T-cell (primary cell): ENCODE measurements at regions not wholly inside any gene's neighbourhood (a gene's known extent, or its start where the extent isn't known, plus 50 kb on each side); places are given as distances from the start of the nearest gene placed in this dataset.

Experiments
- ATAC-seq, 4 experiments: fragments of 200-7000 bp in 3 of 4; fragments of 150-1000 bp in 1 of 4; cut with Tn5 transposase; replicated peaks in 1 of 4; 1 replicate in 3 of 4; 2 replicates in 1 of 4; pipeline ENCODE4 v1.10.0; 2021; ENCODE audit warnings: moderate library complexity in 3 of 4, mild to moderate bottlenecking in 2 of 4, moderate number of reproducible peaks in 1 of 4
- CTCF ChIA-PET, 2 donors: fragments of 300-600 bp; sonication (Branson Sonifier 250); formaldehyde crosslinking; loops; one replicate each; lab custom pipeline; 2022; ENCODE audit warnings: antibody characterized with exemption in 2 of 2; lab: Charles Lee
- POLR2A ChIA-PET, 2 donors: fragments of 300-600 bp; sonication (Branson Sonifier 250); formaldehyde crosslinking; loops; one replicate each; lab custom pipeline; 2022; ENCODE audit warnings: antibody characterized with exemption in 2 of 2; lab: Charles Lee
- DNase-seq, 35 experiments: peaks; one replicate each; pipeline versions ENCODE4 v3.0.0 to v3.0.0-alpha.2; 2013 to 2023
- H3K27ac ChIP-seq: one replicate; pipeline ENCODE4 v1.5.1; 2013; ENCODE audit warnings: low read length
- H3K27me3 ChIP-seq, 2 experiments: replicated peaks in 1 of 2; 1 replicate in 1 of 2; 2 replicates in 1 of 2; pipeline versions ENCODE4 v1.6.1 to v1.7.0; 2013; ENCODE audit warnings: low read length in 1 of 2, mixed read lengths in 1 of 2; ENCODE audit not compliant: control insufficient read depth in 2 of 2, insufficient read depth in 2 of 2; ENCODE audit errors: extremely low read depth in 1 of 2
- H3K36me3 ChIP-seq, 2 donors: 1 replicate in 1 of 2; 2 replicates in 1 of 2; pipeline versions ENCODE4 v1.6.1 to v1.7.0; 2013; ENCODE audit warnings: low read length in 1 of 2; ENCODE audit not compliant: control insufficient read depth in 2 of 2, insufficient read depth in 1 of 2; ENCODE audit errors: extremely low read depth in 1 of 2
- H3K4me1 ChIP-seq, 2 experiments: 1 replicate in 1 of 2; 2 replicates in 1 of 2; pipeline versions ENCODE4 v1.6.1 to v1.7.0; 2013; ENCODE audit warnings: low read length in 2 of 2, mixed read lengths in 1 of 2; ENCODE audit not compliant: insufficient read depth in 2 of 2, control insufficient read depth in 1 of 2; ENCODE audit errors: extremely low read depth in 1 of 2
- H3K4me3 ChIP-seq, 2 donors: 1 replicate in 1 of 2; 2 replicates in 1 of 2; pipeline versions ENCODE4 v1.5.1 to v1.7.0; 2013; ENCODE audit warnings: mild to moderate bottlenecking in 2 of 2, low read length in 1 of 2, moderate library complexity in 1 of 2; ENCODE audit not compliant: control insufficient read depth in 1 of 2; ENCODE audit errors: extremely low read depth in 1 of 2
- H3K9me3 ChIP-seq: 2 replicates; pipeline ENCODE4 v1.7.0; 2013
- H3K27ac Mint-ChIP-seq, 2 donors: one replicate each; pipeline ENCODE4 v1.8.0; 2020 to 2021; ENCODE audit warnings: mild to moderate bottlenecking in 2 of 2, mixed read lengths in 2 of 2
- H3K27me3 Mint-ChIP-seq, 2 donors: one replicate each; pipeline ENCODE4 v1.8.0; 2021 to 2022; ENCODE audit warnings: mixed read lengths in 2 of 2
- H3K36me3 Mint-ChIP-seq: one replicate; pipeline ENCODE4 v1.8.0; 2021; ENCODE audit warnings: mixed read lengths
- H3K4me1 Mint-ChIP-seq, 3 donors: one replicate each; pipeline ENCODE4 v1.8.0; 2020 to 2022; ENCODE audit warnings: mixed read lengths in 3 of 3, mild to moderate bottlenecking in 1 of 3
- H3K4me3 Mint-ChIP-seq, 3 donors: one replicate each; pipeline ENCODE4 v1.8.0; 2020 to 2022; ENCODE audit warnings: mild to moderate bottlenecking in 3 of 3, mixed read lengths in 3 of 3, moderate library complexity in 3 of 3
- H3K9me3 Mint-ChIP-seq, 3 donors: one replicate each; pipeline ENCODE4 v1.8.0; 2020 to 2022; ENCODE audit warnings: mixed read lengths in 3 of 3
- WGBS: methylation state at CpG from one replicate; pipeline ENCODE4 v1.1.5; 2013; ENCODE audit warnings: missing lambda C conversion rate; ENCODE audit not compliant: insufficient coverage; 5-methylcytosine and 5-hydroxymethylcytosine counted together

- no peaks in the 10 kb centered on the region for H3K36me3 Mint-ChIP-seq
- no peak overlapping the region for H3K27ac ChIP-seq
- no peaks in the 10 kb centered on the region for H3K4me1 ChIP-seq
- ChIA-PET POLR2A (no interaction called here), CTCF (no interaction called here)
- H3K4me3 Mint-ChIP-seq: no peak overlapping the region
- peaks cover 2 to 33% of the 10 kb centered on the region in 2 experiments for H3K27me3 ChIP-seq
- 74% methylated on average over 6 of the region's 36 CpGs for WGBS
- no peaks in the 10 kb centered on the region for H3K36me3 ChIP-seq
- DNase-seq (no peak), ATAC-seq (no peak)
- no peaks in the 10 kb centered on the region for H3K9me3 Mint-ChIP-seq
- no peak overlapping the region for H3K4me3 ChIP-seq
- H3K9me3 ChIP-seq: no peaks in the 10 kb centered on the region
- peaks cover 26 to 27% of the 10 kb centered on the region in 2 donors for H3K27me3 Mint-ChIP-seq
- H3K27ac Mint-ChIP-seq: no peak overlapping the region
- no peaks in the 10 kb centered on the region for H3K4me1 Mint-ChIP-seq
These were observed 199.8 kb downstream of the RBM19 start for GRCh38 chr12:113766131-113766878.

DNA sequence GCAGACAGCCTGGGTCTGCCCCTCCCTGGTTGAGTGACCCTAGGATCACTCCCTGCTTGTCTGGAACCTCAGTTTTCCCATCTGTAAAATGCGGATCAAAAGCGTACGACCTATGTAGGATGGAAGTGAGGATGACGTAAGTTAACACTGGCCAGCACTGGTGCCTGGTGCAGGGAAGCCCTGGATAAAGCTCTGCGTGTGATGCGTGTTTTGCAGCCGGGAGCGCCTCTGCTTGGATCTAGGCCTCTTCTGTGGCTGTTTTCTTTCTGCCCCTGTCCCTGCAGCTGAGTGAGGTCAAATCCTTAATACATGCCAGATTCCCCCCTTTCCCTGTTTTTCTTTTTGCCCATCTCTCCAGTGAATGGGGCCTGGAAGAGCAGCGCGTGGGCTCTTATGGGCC lies 201.5 kb downstream of the RBM19 start:
- Histone ChIP-seq H3K27ac (no peak overlapping the region), H3K36me3 (no peaks in the 10 kb centered on the region), H3K4me3 (no peak overlapping the region), H3K9me3 (no peaks in the 10 kb centered on the region), H3K27me3 (peaks cover 2 to 36% of the 10 kb centered on the region in 2 experiments), H3K4me1 (no peaks in the 10 kb centered on the region)
- DNase-seq (no peak), ATAC-seq (no peak)
- peaks cover 32 to 33% of the 10 kb centered on the region in 2 donors for H3K27me3 Mint-ChIP-seq
- peaks cover 0 to 2% (median 0%) of the 10 kb centered on the region in 3 donors for H3K9me3 Mint-ChIP-seq
- ChIA-PET POLR2A (no interaction called here), CTCF (no interaction called here)
- no peak overlapping the region for H3K4me3 Mint-ChIP-seq
- WGBS: 95% methylated on average over 10 of the region's 10 CpGs
- no peaks in the 10 kb centered on the region for H3K4me1 Mint-ChIP-seq
- no peaks in the 10 kb centered on the region for H3K36me3 Mint-ChIP-seq
- H3K27ac Mint-ChIP-seq: no peak overlapping the region

DNA sequence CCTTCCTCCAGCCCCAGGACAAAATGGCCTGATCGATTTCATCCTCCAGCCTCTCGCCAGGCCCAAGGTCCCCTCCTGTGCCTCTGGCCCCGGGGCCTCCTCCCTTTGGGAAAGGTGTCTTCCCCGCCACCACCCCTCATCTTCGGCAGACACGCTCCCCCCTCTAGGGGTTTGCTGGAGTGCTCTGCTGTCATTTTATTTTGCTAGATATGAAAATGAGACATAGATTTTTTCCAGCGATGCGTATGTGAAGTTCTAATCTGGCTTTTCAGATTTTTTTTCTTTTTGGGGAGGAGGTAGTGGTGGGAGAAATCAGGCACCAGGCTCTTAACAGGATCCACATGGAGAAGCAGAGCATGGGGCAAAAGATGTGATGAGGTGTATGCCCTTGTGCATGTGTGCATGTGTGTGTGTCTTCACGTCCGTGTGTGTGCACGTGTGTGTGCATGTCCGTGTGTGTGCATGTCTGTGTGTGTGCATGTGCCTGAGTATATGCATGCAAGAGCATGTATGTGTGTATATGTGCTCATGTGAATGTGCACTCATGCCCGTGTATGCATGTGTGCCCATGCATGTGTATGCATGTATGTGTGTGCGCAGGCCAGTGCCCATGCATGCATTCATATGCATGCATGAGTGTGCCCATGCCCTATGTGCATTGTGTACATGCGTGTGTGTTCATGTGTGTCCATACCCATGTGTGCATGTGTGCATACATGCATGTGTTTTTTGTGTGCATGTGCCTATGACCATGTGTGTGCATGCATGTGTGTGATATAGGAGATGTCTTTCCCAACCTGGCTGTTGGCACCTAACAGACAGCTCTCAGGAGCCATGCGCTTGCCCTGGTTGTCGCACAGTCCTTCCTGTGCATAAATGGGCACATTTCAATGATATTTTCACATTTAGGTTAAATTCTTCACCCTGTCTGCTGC lies 203.0 kb downstream of the RBM19 start:
- DNase-seq: no peak
- POLR2A ChIA-PET: no interaction called here
- Mint-ChIP-seq H3K9me3 (peaks cover 0 to 4% (median 0%) of the 10 kb centered on the region in 3 donors), H3K4me3 (no peak overlapping the region), H3K27me3 (peaks cover 32 to 35% of the 10 kb centered on the region in 2 donors), H3K36me3 (no peaks in the 10 kb centered on the region), H3K27ac (no peak overlapping the region), H3K4me1 (no peaks in the 10 kb centered on the region)
- Histone ChIP-seq H3K36me3 (no peaks in the 10 kb centered on the region), H3K27ac (no peak overlapping the region), H3K27me3 (peaks cover 2 to 30% of the 10 kb centered on the region in 2 experiments), H3K4me1 (no peaks in the 10 kb centered on the region), H3K9me3 (no peaks in the 10 kb centered on the region), H3K4me3 (no peak overlapping the region)
- ATAC-seq: no peak
- 92% methylated on average over 9 of the region's 17 CpGs for WGBS
- CTCF ChIA-PET: no interaction called here

DNA sequence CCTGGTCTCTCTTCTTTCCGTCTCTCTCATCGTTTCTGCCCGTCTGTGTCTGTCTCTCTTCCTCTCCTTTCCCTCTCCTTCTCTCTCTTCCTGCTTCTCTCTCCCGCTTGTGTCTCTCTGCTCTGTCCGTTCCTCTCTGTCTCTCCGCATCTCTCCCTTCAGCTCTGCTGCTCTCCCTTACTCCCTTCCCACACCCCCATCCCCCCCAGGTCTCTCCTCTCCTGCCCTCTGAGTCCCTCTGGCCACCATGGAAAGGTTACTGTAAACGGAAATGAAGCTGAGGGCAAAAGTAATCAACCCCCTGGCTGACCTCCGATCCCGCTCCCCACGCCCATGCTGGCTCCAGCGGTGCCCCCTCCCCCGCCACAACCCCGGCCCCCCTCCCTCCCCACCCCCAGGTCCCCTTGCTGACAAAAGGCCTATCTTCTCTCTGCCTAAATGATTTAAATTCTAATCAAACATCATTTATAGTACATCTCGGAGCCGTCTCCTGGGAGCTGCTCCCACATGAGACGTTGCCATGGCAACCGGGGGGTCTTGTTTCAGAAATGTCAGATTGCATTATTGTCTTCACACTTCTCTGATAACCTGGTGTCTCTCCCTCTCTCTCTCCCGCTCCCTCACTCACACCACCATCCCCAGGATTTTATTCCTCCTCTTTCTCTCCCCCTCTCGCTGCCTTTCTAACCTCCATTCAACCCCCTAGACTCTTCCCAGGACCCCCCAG lies 203.8 kb downstream of the RBM19 start:
- Histone ChIP-seq H3K4me3 (no peak overlapping the region), H3K27me3 (peaks cover 2 to 28% of the 10 kb centered on the region in 2 experiments), H3K9me3 (no peaks in the 10 kb centered on the region), H3K4me1 (no peaks in the 10 kb centered on the region), H3K36me3 (no peaks in the 10 kb centered on the region), H3K27ac (no peak overlapping the region)
- CTCF ChIA-PET: no interaction called here
- no peak overlapping the region for H3K27ac Mint-ChIP-seq
- WGBS: 43% methylated on average over 9 of the region's 19 CpGs
- no peaks in the 10 kb centered on the region for H3K36me3 Mint-ChIP-seq
- peaks cover 31 to 38% of the 10 kb centered on the region in 2 donors for H3K27me3 Mint-ChIP-seq
- POLR2A ChIA-PET: no interaction called here
- H3K4me1 Mint-ChIP-seq: no peaks in the 10 kb centered on the region
- DNase-seq (no peak), ATAC-seq (no peak)
- peaks cover 0 to 4% (median 0%) of the 10 kb centered on the region in 3 donors for H3K9me3 Mint-ChIP-seq
- no peak overlapping the region for H3K4me3 Mint-ChIP-seq

DNA sequence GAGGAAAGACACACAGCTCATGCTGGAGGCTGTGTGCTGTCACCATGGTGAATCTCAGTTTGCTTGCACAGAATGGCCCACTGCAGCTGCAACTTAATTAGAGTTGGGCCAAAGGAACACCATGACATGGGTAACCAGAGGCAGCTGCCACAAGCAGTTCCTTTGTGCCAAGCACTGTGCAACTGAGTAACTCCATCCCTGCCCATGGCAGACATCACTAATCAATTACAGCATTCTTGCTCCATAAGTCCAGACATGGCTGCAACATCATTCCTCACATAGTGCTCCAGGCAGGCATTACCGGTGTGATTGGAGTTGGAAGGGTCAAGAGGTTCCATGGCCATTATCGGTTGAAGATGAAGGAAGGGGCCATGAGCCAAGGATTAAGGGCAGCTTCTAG lies 207.0 kb downstream of the RBM19 start:
- Histone ChIP-seq H3K4me3 (no peak overlapping the region), H3K27ac (no peak overlapping the region), H3K36me3 (no peaks in the 10 kb centered on the region), H3K9me3 (no peaks in the 10 kb centered on the region), H3K4me1 (no peaks in the 10 kb centered on the region), H3K27me3 (peaks cover 2 to 26% of the 10 kb centered on the region in 2 experiments)
- H3K27me3 Mint-ChIP-seq: peaks cover 36 to 45% of the 10 kb centered on the region in 2 donors
- ATAC-seq: no peak
- peaks cover 0 to 4% (median 0%) of the 10 kb centered on the region in 3 donors for H3K9me3 Mint-ChIP-seq
- no peak overlapping the region for H3K4me3 Mint-ChIP-seq
- no peaks in the 10 kb centered on the region for H3K4me1 Mint-ChIP-seq
- no peaks in the 10 kb centered on the region for H3K36me3 Mint-ChIP-seq
- no peak for DNase-seq
- no peak overlapping the region for H3K27ac Mint-ChIP-seq
- CTCF ChIA-PET: no interaction called here
- POLR2A ChIA-PET: no interaction called here
- no CpG with 5 or more reads among the region's 2 CpGs for WGBS
